ENCODE measurements at regions not wholly inside any gene's neighbourhood (a gene's known extent, or its start where the extent isn't known, plus 50 kb on each side); places are given as distances from the start of the nearest gene placed in this dataset.

DNA sequence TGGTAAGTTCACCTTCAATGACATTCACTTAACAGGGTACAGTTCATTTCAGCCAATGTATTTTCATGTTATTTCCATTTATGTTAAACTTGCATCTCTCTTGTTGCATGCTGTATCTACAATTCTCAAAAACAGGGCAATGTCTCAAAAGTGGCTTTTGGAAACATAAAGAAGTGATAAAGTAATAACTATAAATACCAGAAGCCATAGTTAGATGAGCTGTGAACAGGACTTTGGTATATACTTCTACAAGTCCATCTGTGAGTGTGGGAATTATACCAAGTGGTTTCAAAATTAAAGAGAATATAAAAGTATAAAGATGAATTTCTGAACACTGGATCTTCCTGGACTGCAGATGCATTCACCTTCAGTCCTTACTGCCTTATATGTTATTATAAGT lies 585.4 kb upstream of the PBX1 start:
- TF ChIP-seq CTCF (IDR thresholded peaks at IDR 0.05; ENCODE audit: poor library complexity, severe bottlenecking) (no peak), REST (IDR thresholded peaks at IDR 0.05; ENCODE audit: borderline replicate concordance) (no peak), TAF1 (IDR thresholded peaks at IDR 0.05; ENCODE audit: low read depth) (no peak), POLR2AphosphoS5 (IDR thresholded peaks at IDR 0.05) (no peak), MXI1 (conservative IDR thresholded peaks at IDR 0.05; ENCODE audit: poor library complexity, severe bottlenecking) (no peak)

All from neural cell (in vitro differentiated cells).